Activated naive CD4-positive, alpha-beta T cell treated with anti-CD3 and anti-CD28 coated beads, Interleukin-2, amount 10 ng/mL, durations not matched to agents 7 days and 5 days (primary cell): ENCODE measurements at regions not wholly inside any gene's neighbourhood (a gene's known extent, or its start where the extent isn't known, plus 50 kb on each side); places are given as distances from the start of the nearest gene placed in this dataset.

Experiments
- CTCF ChIA-PET: fragments of 350-600 bp; sonication (Branson Sonifier 250); formaldehyde crosslinking; loops from one replicate; lab custom pipeline; 2021; ENCODE audit warnings: antibody characterized with exemption; lab: Charles Lee
- DNase-seq: peaks from one replicate; pipeline ENCODE4 v3.0.0-alpha.2; 2020
- H3K27ac Mint-ChIP-seq: one replicate; pipeline ENCODE4 v1.8.0; 2021; ENCODE audit warnings: mild to moderate bottlenecking, moderate library complexity, mixed read lengths
- H3K27me3 Mint-ChIP-seq: one replicate; pipeline ENCODE4 v1.8.0; 2021; ENCODE audit warnings: mild to moderate bottlenecking, mixed read lengths
- H3K36me3 Mint-ChIP-seq: one replicate; pipeline ENCODE4 v1.8.0; 2021; ENCODE audit warnings: mixed read lengths
- H3K4me1 Mint-ChIP-seq: one replicate; pipeline ENCODE4 v1.8.0; 2021; ENCODE audit warnings: mixed read lengths
- H3K4me3 Mint-ChIP-seq: one replicate; pipeline ENCODE4 v1.8.0; 2021; ENCODE audit warnings: mild to moderate bottlenecking, moderate library complexity, mixed read lengths
- H3K9me3 Mint-ChIP-seq: one replicate; pipeline ENCODE4 v1.8.0; 2021; ENCODE audit warnings: mixed read lengths

DNA sequence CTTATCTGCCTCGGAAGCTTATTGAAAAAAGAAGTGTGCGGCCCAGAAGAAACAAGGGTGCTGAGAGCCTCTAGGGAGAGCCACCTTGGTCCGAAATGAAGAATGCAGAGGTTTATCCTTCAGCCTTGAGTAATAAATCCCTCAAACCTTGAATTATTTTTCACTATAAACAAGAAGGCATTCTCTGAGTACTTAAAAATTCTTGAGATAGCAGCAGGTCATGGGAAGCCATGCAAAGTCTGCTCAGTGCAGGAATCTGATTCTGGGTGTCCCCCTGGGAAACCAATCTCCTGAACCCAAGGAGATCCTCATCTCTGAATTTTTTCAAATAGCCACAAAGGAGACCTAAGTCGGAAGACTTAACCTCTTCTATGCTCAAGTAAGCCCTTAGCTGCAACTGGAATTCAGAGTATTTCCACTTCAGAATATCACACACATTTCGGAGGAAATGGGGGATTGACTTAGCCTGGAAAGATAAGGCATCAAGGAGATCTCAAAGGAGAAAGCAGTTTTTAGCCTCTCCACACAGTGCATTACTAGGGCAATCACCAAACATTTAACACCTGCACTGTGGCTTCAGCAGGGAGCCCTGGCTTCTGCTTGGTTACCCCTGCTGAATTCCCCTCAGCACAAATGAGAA, 365.0 kb downstream of the ETS1 start:
- H3K9me3 Mint-ChIP-seq: no peaks in the 10 kb centered on the region
- no peak overlapping the region for H3K4me3 Mint-ChIP-seq
- H3K4me1 Mint-ChIP-seq: peaks cover 6% of the 10 kb centered on the region
- no peak for DNase-seq
- H3K36me3 Mint-ChIP-seq: no peaks in the 10 kb centered on the region
- peaks cover 4% of the 10 kb centered on the region for H3K27me3 Mint-ChIP-seq
- CTCF ChIA-PET: interaction anchor here (0.6 kb wide), 1 partner anchor 353 kb away, joined by 3 read pairs; no protein-coding TSS in a partner anchor
- no peak overlapping the region for H3K27ac Mint-ChIP-seq

DNA sequence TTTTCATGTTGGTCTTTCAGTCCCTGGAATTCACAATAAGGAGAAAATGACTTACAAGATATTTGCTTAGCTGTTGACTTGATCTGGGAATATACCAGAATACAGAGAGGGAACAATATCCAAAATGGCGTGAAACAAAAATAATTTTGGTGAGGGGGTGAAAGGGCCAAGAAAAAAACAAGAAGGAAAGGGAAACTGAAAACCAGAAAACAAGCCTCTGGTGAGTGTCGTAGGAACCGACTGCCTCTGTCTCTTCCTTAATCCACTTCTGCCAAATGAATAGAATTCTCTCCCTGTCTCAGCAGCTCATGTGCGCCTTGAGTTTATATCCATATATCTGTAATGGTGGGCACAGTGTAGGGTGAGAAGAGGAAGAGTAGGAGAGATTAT, 367.6 kb downstream of the ETS1 start:
- no peaks in the 10 kb centered on the region for H3K36me3 Mint-ChIP-seq
- no peak overlapping the region for H3K27ac Mint-ChIP-seq
- peaks cover 4% of the 10 kb centered on the region for H3K27me3 Mint-ChIP-seq
- DNase-seq: no peak
- H3K4me1 Mint-ChIP-seq: peaks cover 5% of the 10 kb centered on the region
- CTCF ChIA-PET: interaction anchor here (1.3 to 1.4 kb wide), 3 partner anchors 9 to 45 kb away, joined by 3 to 4 read pairs (median 3); no protein-coding TSS in a partner anchor
- no peaks in the 10 kb centered on the region for H3K9me3 Mint-ChIP-seq
- no peak overlapping the region for H3K4me3 Mint-ChIP-seq

DNA sequence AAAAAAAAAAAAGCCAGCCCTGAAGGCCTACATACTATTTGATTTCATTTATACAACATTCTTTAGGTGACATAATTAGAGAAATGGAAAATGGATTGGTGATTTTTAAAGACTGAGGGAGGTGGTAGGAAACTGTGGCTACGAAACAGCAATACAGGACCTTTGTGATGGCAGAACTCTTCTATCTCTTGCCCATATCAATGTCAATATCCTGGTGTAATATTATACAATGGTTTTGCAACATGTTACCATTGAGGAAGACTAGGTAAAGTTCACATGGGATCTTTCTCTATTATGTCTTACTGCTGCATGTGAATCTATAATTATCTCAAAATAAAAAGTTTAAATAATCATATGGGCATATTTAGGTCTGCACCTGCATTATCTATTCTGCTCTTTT, 371.2 kb downstream of the ETS1 start:
- H3K9me3 Mint-ChIP-seq: peaks cover 2% of the 10 kb centered on the region
- no peaks in the 10 kb centered on the region for H3K4me1 Mint-ChIP-seq
- H3K27ac Mint-ChIP-seq: no peak overlapping the region
- no peaks in the 10 kb centered on the region for H3K36me3 Mint-ChIP-seq
- H3K27me3 Mint-ChIP-seq: no peaks in the 10 kb centered on the region
- no peak overlapping the region for H3K4me3 Mint-ChIP-seq
- CTCF ChIA-PET: no interaction called here
- no peak for DNase-seq

DNA sequence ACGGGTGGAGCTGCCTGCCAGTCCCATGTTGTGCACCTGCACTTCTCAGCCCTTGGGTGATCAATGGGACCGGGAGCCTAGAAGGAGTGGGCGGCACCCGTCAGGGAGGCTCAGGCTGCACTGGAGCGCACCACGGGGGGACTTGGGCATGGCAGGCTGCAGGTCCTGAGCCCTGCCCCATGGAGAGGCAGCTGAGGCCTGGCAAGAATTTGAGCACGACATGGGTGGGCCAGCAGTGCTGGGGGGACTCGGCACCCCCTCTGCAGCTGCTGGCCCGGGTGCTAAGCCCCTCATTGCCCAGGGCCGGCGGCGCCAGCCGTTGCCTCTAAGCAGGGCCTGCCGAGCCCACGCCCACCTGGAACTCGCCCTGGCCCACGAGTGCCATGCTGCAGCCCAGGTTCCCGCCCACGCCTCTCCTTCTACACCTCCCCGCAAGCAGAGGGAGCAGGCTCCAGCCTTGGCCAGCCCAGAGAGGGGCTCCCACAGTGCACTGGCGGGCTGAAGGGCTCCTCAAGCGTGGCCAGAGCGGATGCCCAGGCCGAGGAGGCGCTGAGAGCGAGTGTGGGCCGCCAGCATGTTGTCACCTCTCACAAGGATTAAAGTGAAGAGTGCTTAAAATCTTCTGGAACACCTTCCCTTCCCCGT, 372.0 kb downstream of the ETS1 start:
- Mint-ChIP-seq H3K4me1 (no peaks in the 10 kb centered on the region), H3K36me3 (no peaks in the 10 kb centered on the region), H3K4me3 (no peak overlapping the region), H3K9me3 (peaks cover 2% of the 10 kb centered on the region), H3K27me3 (no peaks in the 10 kb centered on the region), H3K27ac (no peak overlapping the region)
- CTCF ChIA-PET: no interaction called here
- DNase-seq: no peak

DNA sequence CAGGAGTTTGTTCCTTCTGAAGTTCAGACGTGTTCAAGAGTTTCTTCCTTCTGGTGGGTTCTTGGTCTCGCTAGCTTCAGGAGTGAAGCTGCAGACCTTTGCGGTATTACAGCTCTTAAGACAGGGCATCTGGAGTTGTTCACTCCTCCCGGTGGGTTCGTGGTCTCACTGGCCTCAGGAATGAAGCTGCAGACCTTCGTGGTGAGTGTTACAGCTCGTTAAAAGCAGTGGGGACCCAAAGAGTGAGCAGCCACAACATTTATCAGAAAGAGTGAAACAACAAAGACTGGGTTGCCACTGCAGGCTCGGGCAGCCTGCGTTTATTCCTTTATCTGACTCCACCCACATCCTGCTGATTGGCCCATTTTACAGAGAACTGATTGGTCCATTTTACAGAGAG, 373.1 kb downstream of the ETS1 start:
- H3K36me3 Mint-ChIP-seq: no peaks in the 10 kb centered on the region
- H3K4me1 Mint-ChIP-seq: no peaks in the 10 kb centered on the region
- no peak overlapping the region for H3K4me3 Mint-ChIP-seq
- peaks cover 2% of the 10 kb centered on the region for H3K9me3 Mint-ChIP-seq
- H3K27ac Mint-ChIP-seq: no peak overlapping the region
- CTCF ChIA-PET: no interaction called here
- H3K27me3 Mint-ChIP-seq: no peaks in the 10 kb centered on the region
- DNase-seq: no peak

DNA sequence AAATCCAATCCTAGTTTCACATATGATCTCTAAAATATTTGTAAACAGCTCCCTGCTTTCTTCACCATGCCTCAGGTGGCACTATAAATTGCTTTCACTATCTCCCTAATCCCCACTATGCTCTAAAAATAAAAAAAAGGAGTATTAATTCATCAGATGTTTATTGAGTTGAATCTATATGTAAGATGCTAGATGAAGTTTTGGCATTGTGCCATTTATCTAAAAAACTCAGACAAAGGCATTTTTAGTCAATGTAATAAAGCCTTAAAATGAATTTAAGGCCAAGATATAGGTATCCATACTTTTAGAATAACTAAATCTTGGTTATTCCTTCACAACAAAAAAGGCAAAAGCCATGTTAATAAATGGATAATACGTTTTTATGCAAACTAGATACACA, 373.9 kb downstream of the ETS1 start:
- CTCF ChIA-PET: no interaction called here
- Mint-ChIP-seq H3K27ac (no peak overlapping the region), H3K36me3 (no peaks in the 10 kb centered on the region), H3K27me3 (no peaks in the 10 kb centered on the region), H3K4me3 (no peak overlapping the region), H3K9me3 (peaks cover 2% of the 10 kb centered on the region), H3K4me1 (no peaks in the 10 kb centered on the region)
- no peak for DNase-seq

DNA sequence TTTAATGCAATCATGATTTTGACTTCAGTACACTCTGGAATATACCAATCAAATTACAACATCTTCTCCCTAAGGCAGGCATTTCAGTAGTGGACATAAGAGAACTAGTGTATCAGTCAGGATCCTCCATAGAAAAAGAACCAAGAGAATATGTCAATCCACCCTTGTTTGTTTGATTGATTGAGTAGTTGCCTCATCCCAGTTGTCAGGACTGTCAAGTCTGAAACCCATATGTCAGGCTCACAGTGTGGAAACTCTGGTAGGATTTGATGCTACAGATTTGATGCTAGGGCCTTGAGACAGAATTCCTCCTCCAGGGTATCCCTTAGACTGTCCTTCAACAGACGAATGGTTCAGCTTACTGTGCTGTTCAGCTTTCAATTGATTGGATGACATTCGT, 375.0 kb downstream of the ETS1 start:
- no peak overlapping the region for H3K4me3 Mint-ChIP-seq
- CTCF ChIA-PET: no interaction called here
- no peak overlapping the region for H3K27ac Mint-ChIP-seq
- DNase-seq: no peak
- no peaks in the 10 kb centered on the region for H3K27me3 Mint-ChIP-seq
- H3K36me3 Mint-ChIP-seq: no peaks in the 10 kb centered on the region
- H3K4me1 Mint-ChIP-seq: peaks cover 3% of the 10 kb centered on the region
- peaks cover 6% of the 10 kb centered on the region for H3K9me3 Mint-ChIP-seq

DNA sequence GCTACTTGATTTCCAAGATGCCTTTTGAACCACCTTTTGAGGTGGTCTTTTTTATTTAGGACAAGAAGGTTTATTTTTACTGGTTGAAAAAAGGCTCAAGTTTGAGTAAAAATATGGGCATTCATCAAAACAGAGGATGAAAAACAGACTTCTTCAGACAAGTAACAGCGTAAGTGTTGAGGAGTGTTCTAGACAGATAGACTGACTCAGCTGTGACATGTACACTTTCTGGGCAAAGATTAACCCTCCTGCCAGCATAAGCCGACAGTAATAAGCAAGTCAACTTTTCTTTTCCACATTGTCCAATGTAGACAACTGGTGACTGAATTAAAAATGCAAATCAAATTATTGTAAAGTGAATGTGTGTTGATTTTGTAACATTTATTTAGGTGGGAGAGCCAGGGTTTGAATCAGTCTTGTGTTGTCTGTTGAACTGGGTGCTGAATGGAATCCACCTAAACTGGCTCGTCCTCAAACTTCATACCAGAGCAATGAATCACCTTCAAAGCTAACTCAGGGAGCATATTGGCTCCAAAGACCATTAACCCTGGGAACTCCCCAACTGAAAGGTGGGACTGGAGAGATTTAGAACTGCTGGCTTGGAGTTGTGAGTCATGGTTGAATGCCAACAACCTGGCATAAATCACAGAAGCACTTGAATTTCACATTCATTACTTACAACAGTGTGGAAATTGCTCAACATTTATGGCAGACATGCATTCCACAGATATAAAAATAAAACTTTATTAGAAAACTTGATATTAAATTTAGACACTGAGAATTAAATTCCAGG, 377.0 kb downstream of the ETS1 start:
- peaks cover 3% of the 10 kb centered on the region for H3K4me1 Mint-ChIP-seq
- no peak overlapping the region for H3K4me3 Mint-ChIP-seq
- no peaks in the 10 kb centered on the region for H3K27me3 Mint-ChIP-seq
- no peak overlapping the region for H3K27ac Mint-ChIP-seq
- H3K36me3 Mint-ChIP-seq: peaks cover 2% of the 10 kb centered on the region
- CTCF ChIA-PET: interaction anchor here (1.0 kb wide), 1 partner anchor 9 kb away, joined by 4 read pairs; no protein-coding TSS in a partner anchor
- no peak for DNase-seq
- H3K9me3 Mint-ChIP-seq: peaks cover 8% of the 10 kb centered on the region

DNA sequence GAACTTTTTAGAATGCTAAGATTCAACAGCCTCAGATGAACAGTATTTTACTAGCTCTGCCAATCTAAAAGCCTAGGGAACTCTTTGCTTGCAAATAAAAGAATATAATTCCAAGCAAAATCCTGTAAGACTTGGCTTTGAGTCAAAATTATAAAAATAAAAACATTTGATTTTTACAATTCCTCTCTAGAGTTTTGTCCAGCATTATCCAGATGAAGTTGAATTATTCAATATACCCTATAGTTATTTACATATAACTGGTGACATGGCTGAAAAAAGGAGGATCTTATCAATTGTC, 378.3 kb downstream of the ETS1 start:
- H3K9me3 Mint-ChIP-seq: peaks cover 8% of the 10 kb centered on the region
- no peak overlapping the region for H3K4me3 Mint-ChIP-seq
- DNase-seq: no peak
- no peaks in the 10 kb centered on the region for H3K27me3 Mint-ChIP-seq
- peaks cover 3% of the 10 kb centered on the region for H3K4me1 Mint-ChIP-seq
- CTCF ChIA-PET: interaction anchor here (0.6 kb wide), 1 partner anchor 425 kb away, joined by 3 read pairs; no protein-coding TSS in a partner anchor
- H3K27ac Mint-ChIP-seq: no peak overlapping the region
- H3K36me3 Mint-ChIP-seq: peaks cover 2% of the 10 kb centered on the region

DNA sequence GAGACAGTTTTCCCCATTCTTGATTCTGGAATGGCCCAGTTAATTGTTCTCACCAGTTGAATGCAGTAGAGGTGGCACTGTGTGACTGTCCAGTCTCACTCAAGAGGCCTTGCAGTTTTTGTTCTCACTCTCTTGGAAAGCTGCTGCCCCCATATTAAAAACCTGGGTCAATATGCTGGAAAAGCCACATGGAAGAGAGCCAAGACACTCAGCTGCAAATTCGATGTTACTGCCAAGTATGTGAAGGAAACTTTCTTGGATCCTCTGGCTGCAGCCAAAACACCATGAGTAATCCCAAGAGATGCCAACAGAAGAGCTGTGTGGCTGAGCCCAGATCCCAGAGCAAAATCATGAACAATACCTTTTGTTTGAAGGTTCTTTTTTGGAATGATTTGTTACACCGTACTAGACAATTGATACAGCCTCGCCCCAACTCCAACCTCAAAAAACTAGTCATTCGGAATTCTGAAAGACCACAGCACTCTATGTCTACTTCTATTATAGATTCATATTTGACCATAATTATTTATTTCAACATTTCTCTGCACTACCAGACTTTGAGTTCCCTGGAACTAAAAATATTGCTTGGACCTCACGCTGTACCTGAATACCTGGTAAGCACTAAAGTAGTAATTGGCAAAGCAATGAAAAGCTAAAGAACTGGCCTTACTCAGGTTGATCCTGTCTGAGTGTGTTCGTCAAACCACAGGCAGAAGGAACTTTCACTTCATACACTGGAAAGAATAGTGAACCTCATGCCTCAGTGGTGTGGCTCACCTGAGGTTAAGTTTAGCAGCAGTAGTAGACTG, 378.8 kb downstream of the ETS1 start:
- Mint-ChIP-seq H3K4me3 (no peak overlapping the region), H3K9me3 (peaks cover 5% of the 10 kb centered on the region), H3K27ac (no peak overlapping the region), H3K36me3 (peaks cover 2% of the 10 kb centered on the region), H3K27me3 (no peaks in the 10 kb centered on the region), H3K4me1 (peaks cover 3% of the 10 kb centered on the region)
- DNase-seq: no peak
- CTCF ChIA-PET: interaction anchor here (1.2 kb wide), 1 partner anchor 10 kb away, joined by 3 read pairs; no protein-coding TSS in a partner anchor

DNA sequence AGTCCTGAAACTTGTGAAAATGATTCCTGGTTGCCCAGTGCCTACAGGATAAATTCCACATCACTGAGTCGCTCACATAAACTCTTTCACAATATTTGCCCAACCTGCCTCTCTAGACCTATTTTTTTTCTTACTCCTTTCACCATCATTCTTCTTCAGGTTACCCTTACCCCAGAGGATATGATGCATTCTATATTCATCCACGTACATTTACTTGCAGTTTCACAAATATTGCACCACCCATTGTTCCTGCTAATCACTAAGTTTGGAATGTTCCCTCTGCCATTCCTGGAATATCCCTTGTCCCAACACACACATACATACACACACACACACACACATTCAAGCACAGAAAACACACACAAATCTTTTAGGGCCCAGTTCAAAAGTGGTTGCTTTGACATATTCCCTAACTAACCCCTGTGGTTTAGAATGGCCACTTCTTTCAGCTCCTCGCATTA, 379.5 kb downstream of the ETS1 start:
- H3K27me3 Mint-ChIP-seq: no peaks in the 10 kb centered on the region
- CTCF ChIA-PET: interaction anchor here (1.2 kb wide), 1 partner anchor 9 kb away, joined by 3 read pairs; no protein-coding TSS in a partner anchor
- H3K9me3 Mint-ChIP-seq: peaks cover 5% of the 10 kb centered on the region
- H3K4me1 Mint-ChIP-seq: peaks cover 3% of the 10 kb centered on the region
- no peak for DNase-seq
- H3K27ac Mint-ChIP-seq: no peak overlapping the region
- H3K36me3 Mint-ChIP-seq: peaks cover 2% of the 10 kb centered on the region
- no peak overlapping the region for H3K4me3 Mint-ChIP-seq

DNA sequence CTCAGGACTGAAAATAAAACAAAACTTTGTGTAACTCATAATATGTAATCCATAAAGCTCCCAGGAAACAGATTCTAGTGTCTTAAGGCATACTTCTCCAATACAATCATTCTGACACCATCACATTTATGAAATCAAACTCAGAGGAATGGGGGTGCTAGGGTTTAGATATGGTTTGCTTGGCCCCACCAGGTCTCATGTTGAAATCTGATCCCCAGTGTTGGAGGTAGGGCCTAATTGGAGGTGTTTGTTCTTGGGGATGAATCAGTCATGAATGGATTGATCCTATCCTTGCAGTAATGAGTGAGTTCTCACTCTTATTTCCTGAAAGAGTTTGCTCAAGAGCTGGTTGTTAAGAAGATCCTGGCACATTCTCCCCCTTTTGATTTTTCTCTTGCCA, 380.9 kb downstream of the ETS1 start:
- H3K36me3 Mint-ChIP-seq: peaks cover 2% of the 10 kb centered on the region
- H3K4me3 Mint-ChIP-seq: no peak overlapping the region
- no peak for DNase-seq
- H3K9me3 Mint-ChIP-seq: peaks cover 5% of the 10 kb centered on the region
- no peaks in the 10 kb centered on the region for H3K27me3 Mint-ChIP-seq
- peaks cover 3% of the 10 kb centered on the region for H3K4me1 Mint-ChIP-seq
- no peak overlapping the region for H3K27ac Mint-ChIP-seq
- CTCF ChIA-PET: no interaction called here

DNA sequence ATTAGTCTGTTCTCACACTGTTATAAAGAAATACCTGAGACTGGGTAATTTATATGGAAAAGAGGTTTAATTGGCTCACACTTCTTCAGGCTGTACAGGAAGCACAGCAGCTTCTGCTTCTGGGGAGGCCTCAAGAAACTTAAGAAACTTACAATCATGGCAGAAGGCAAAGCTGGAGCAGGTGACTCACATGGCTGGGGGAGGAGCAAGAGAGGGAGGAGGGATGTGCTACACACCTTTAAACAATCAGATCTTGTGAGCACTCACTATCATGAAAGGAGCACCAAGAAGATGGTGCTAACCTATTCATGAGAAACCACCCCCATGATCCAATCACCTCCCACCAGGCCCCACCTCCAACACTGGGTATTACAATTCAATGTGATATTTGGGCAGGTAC, 381.6 kb downstream of the ETS1 start:
- peaks cover 5% of the 10 kb centered on the region for H3K9me3 Mint-ChIP-seq
- H3K36me3 Mint-ChIP-seq: peaks cover 2% of the 10 kb centered on the region
- H3K27me3 Mint-ChIP-seq: no peaks in the 10 kb centered on the region
- CTCF ChIA-PET: no interaction called here
- no peak overlapping the region for H3K27ac Mint-ChIP-seq
- no peak for DNase-seq
- H3K4me1 Mint-ChIP-seq: peaks cover 3% of the 10 kb centered on the region
- no peak overlapping the region for H3K4me3 Mint-ChIP-seq

DNA sequence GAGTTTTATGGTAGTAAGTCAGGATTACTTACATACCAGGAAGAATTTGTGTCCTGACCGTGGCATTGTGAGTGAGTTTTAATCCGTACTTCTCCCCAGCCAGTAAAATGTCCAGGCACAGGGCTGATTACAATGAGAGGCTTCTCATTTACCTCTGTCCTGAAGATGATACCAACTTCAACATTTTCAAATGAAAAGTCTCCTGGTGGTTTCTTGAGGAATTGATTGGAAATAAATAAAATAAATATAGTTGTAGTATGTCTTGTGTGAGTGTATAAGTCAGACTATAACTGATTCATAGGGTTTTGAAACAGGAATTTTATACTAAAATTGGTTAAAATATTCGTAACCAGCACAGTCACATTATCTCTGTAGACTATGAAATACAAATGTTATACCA, 382.5 kb downstream of the ETS1 start:
- H3K36me3 Mint-ChIP-seq: peaks cover 2% of the 10 kb centered on the region
- no peak for DNase-seq
- no peak overlapping the region for H3K27ac Mint-ChIP-seq
- no peaks in the 10 kb centered on the region for H3K27me3 Mint-ChIP-seq
- CTCF ChIA-PET: no interaction called here
- no peak overlapping the region for H3K4me3 Mint-ChIP-seq
- H3K4me1 Mint-ChIP-seq: peaks cover 3% of the 10 kb centered on the region
- peaks cover 5% of the 10 kb centered on the region for H3K9me3 Mint-ChIP-seq
